ENCODE measurements at regions not wholly inside any gene's neighbourhood (a gene's known extent, or its start where the extent isn't known, plus 50 kb on each side); places are given as distances from the start of the nearest gene placed in this dataset.

GRCh38 chr15:81987628-81988027 is 58.2 kb downstream of the MEX3B start:
- DNase-seq, result no peak

- DNase-seq, result no peak
Observed at GRCh38 chr15:81983497-81983896, 62.3 kb downstream of the MEX3B start.

- no peak for DNase-seq
Observed at GRCh38 chr15:81982808-81983207, 63.0 kb downstream of the MEX3B start.

GRCh38 chr15:81981908-81982307 is 63.9 kb downstream of the MEX3B start:
- no peak for DNase-seq

- DNase-seq, result no peak
Observed at GRCh38 chr15:81977464-81977863, 68.4 kb downstream of the MEX3B start.

GRCh38 chr15:81968691-81969090 is 77.1 kb downstream of the MEX3B start:
- no peak for DNase-seq

GRCh38 chr15:81966631-81967030 is 79.2 kb downstream of the MEX3B start:
- DNase-seq, result no peak

- DNase-seq, result no peak
Observed at GRCh38 chr15:81962482-81962881, 83.3 kb downstream of the MEX3B start.

- DNase-seq, result no peak
Observed at GRCh38 chr15:81959196-81959595, 86.6 kb downstream of the MEX3B start.

- DNase-seq, result no peak
Observed at GRCh38 chr15:81957698-81958097, 88.1 kb downstream of the MEX3B start.

GRCh38 chr15:81955382-81956062 is 90.3 kb downstream of the MEX3B start:
- DNase-seq, result peak; percentile 74

GRCh38 chr15:81954158-81954783 is 91.5 kb downstream of the MEX3B start:
- no peak for DNase-seq

GRCh38 chr15:81950841-81951414 is 94.9 kb downstream of the MEX3B start:
- peak; percentile 53 for DNase-seq

- DNase-seq, result no peak
Observed at GRCh38 chr15:81948751-81949150, 97.1 kb downstream of the MEX3B start.

GRCh38 chr15:81948222-81948621 is 97.6 kb downstream of the MEX3B start:
- no peak for DNase-seq

- peak; percentile 68 for DNase-seq
Observed at GRCh38 chr15:81947548-81947947, 98.3 kb downstream of the MEX3B start.

- no peak for DNase-seq
Observed at GRCh38 chr15:81945014-81945615, 100.7 kb downstream of the MEX3B start.

- no peak for DNase-seq
Observed at GRCh38 chr15:81942655-81943195, 103.1 kb downstream of the MEX3B start.

GRCh38 chr15:81942157-81942556 is 103.7 kb downstream of the MEX3B start:
- no peak for DNase-seq

- DNase-seq, result no peak
Observed at GRCh38 chr15:81941479-81941878, 104.3 kb downstream of the MEX3B start.

- DNase-seq, result peak; percentile 97
Observed at GRCh38 chr15:81940467-81941451, 105.1 kb downstream of the MEX3B start.
